ENCODE measurements at regions not wholly inside any gene's neighbourhood (a gene's known extent, or its start where the extent isn't known, plus 50 kb on each side); places are given as distances from the start of the nearest gene placed in this dataset.

DNA sequence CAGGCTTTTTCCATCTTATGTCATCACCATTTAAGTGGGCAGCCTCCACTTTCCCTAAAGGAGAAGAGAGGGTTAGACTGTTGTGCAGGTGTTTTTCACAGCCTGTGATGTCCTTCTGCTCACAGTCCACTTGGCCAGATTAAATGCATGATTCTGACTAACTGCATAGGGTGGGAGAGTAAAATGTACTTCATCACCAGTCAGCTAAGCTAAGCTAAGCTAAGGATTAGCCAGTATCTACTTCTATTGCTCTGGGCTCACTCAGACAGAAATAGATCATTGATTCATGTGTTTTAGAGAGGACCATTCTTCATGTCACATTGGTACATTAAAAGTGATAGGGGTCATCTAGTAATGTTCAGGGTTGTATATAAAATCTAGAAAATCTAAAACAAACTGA lies 1013.1 kb downstream of the NTRK3 start:
- no peak overlapping the region for H2BK120ac ChIP-seq (ENCODE audit: low read depth, low read length)
- no peak overlapping the region for H3K18ac ChIP-seq (ENCODE audit: low read length)
- no peaks in the 10 kb centered on the region for H3K4me1 ChIP-seq (ENCODE audit: control insufficient read depth, low read depth, low read length)
- no peak overlapping the region for H4K5ac ChIP-seq (ENCODE audit: low read length)
- H3K36me3 ChIP-seq (ENCODE audit: control insufficient read depth, insufficient read depth, low read length), result no peaks in the 10 kb centered on the region
- no peak for DNase-seq
- H3K4me3 ChIP-seq (ENCODE audit: low read length), result no peak overlapping the region
- H3K23ac ChIP-seq (ENCODE audit: low read length), result no peak overlapping the region
- no peak overlapping the region for H2BK5ac ChIP-seq (ENCODE audit: low read length)
- no peak overlapping the region for H2AK5ac ChIP-seq (ENCODE audit: low read length)
- no peaks in the 10 kb centered on the region for H3K27me3 ChIP-seq (ENCODE audit: insufficient read depth, low read length, poor library complexity)
- H3K4me2 ChIP-seq (ENCODE audit: low read length), result no peak overlapping the region
- H3K79me2 ChIP-seq (ENCODE audit: control insufficient read depth, insufficient read depth, low read length), result no peaks in the 10 kb centered on the region
- H2BK15ac ChIP-seq (replicated peaks; ENCODE audit: low read depth), result no peak overlapping the region
- no peak overlapping the region for H3K56ac ChIP-seq (ENCODE audit: low read length)
- H3K4ac ChIP-seq (ENCODE audit: low read depth, low read length), result no peak overlapping the region
- H3K9ac ChIP-seq (ENCODE audit: low read length), result no peak overlapping the region
- no peak overlapping the region for H4K8ac ChIP-seq (ENCODE audit: low read depth, low read length)
- no peaks in the 10 kb centered on the region for H3K79me1 ChIP-seq (ENCODE audit: low read length)
- H3K27ac ChIP-seq (ENCODE audit: low read depth, low read length), result no peak overlapping the region

DNA sequence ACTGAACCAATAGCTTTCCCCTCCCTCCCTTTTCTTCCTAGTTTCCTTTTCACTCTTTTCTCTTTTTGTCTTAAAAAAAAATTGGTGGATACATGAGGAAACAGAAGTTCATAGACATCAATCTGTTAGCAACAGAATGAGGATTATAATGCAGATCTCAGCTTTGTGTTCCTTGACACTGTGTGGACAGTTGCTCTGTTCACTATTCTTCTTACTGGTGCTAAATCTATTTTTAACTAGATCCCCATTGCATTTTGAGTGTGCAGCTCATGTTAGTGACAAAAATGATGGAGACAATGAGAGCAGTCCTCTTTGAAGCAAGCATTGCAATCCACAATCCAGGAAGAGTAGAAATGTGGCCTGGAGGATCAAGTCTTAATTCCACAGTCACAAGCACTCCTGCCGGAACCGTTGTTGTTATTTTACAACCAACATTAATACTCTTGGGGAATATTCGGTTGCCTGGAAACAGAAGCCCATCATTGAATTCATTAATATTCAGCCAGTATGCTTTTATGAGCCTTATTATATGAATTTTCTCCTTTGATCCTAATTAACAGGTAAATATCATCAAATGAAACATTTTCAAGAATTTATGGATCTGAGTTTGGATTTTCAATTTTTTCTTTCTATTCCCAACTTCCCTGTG lies 1016.8 kb downstream of the NTRK3 start:
- Histone ChIP-seq H3K18ac (ENCODE audit: low read length) (no peak overlapping the region), H3K23ac (ENCODE audit: low read length) (no peak overlapping the region), H2BK5ac (ENCODE audit: low read length) (no peak overlapping the region), H3K27ac (ENCODE audit: low read depth, low read length) (no peak overlapping the region), H4K8ac (ENCODE audit: low read depth, low read length) (no peak overlapping the region), H3K79me2 (ENCODE audit: control insufficient read depth, insufficient read depth, low read length) (no peaks in the 10 kb centered on the region), H3K36me3 (ENCODE audit: control insufficient read depth, insufficient read depth, low read length) (no peaks in the 10 kb centered on the region), H3K4me3 (ENCODE audit: low read length) (no peak overlapping the region), H3K79me1 (ENCODE audit: low read length) (no peaks in the 10 kb centered on the region), H2BK120ac (ENCODE audit: low read depth, low read length) (no peak overlapping the region), H4K5ac (ENCODE audit: low read length) (no peak overlapping the region), H3K4me1 (ENCODE audit: control insufficient read depth, low read depth, low read length) (no peaks in the 10 kb centered on the region), H3K4ac (ENCODE audit: low read depth, low read length) (no peak overlapping the region), H3K56ac (ENCODE audit: low read length) (no peak overlapping the region), H3K9ac (ENCODE audit: low read length) (no peak overlapping the region), H3K4me2 (ENCODE audit: low read length) (no peak overlapping the region), H3K27me3 (ENCODE audit: insufficient read depth, low read length, poor library complexity) (no peaks in the 10 kb centered on the region), H2AK5ac (ENCODE audit: low read length) (no peak overlapping the region), H2BK15ac (replicated peaks; ENCODE audit: low read depth) (no peak overlapping the region)
- no CpG with 5 or more reads among the region's 3 CpGs for WGBS (ENCODE audit: extremely low coverage, insufficient coverage, low lambda C conversion rate)
- DNase-seq, result no peak

- Histone ChIP-seq H3K18ac (ENCODE audit: low read length) (no peak overlapping the region), H2BK15ac (replicated peaks; ENCODE audit: low read depth) (no peak overlapping the region), H3K23ac (ENCODE audit: low read length) (no peak overlapping the region), H3K4me3 (ENCODE audit: low read length) (no peak overlapping the region), H3K79me2 (ENCODE audit: control insufficient read depth, insufficient read depth, low read length) (no peaks in the 10 kb centered on the region), H3K4me2 (ENCODE audit: low read length) (no peak overlapping the region), H3K27ac (ENCODE audit: low read depth, low read length) (no peak overlapping the region), H3K4ac (ENCODE audit: low read depth, low read length) (no peak overlapping the region), H4K5ac (ENCODE audit: low read length) (no peak overlapping the region), H2BK120ac (ENCODE audit: low read depth, low read length) (no peak overlapping the region), H4K8ac (ENCODE audit: low read depth, low read length) (no peak overlapping the region), H3K27me3 (ENCODE audit: insufficient read depth, low read length, poor library complexity) (no peaks in the 10 kb centered on the region), H2AK5ac (ENCODE audit: low read length) (no peak overlapping the region), H2BK5ac (ENCODE audit: low read length) (no peak overlapping the region), H3K79me1 (ENCODE audit: low read length) (no peaks in the 10 kb centered on the region), H3K56ac (ENCODE audit: low read length) (no peak overlapping the region), H3K36me3 (ENCODE audit: control insufficient read depth, insufficient read depth, low read length) (no peaks in the 10 kb centered on the region), H3K4me1 (ENCODE audit: control insufficient read depth, low read depth, low read length) (no peaks in the 10 kb centered on the region), H3K9ac (ENCODE audit: low read length) (no peak overlapping the region)
- WGBS (ENCODE audit: extremely low coverage, insufficient coverage, low lambda C conversion rate), result no CpG with 5 or more reads among the region's 1 CpG
- DNase-seq, result no peak
Measured at GRCh38 chr15:87238451-87239068, 1018.0 kb downstream of the NTRK3 start.

DNA sequence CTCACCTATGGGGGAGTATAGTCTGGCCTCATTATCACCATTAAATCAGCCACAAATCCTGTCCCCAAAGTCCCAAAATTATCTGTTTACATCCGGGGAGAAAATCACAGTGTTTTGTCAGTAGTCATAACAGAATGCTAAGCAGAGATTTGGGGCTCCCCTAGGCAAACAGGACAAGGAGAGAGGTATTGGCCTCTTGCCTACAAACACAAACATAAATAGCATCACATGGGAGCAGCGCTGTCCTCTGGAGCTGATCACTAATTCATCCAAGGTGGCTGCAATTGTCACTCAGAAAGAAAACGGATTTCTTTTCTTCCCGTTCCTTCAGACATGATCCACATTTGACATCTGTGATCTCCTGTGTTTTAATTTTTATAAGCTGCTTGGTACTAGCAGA lies 1028.1 kb downstream of the NTRK3 start:
- no peak overlapping the region for H4K5ac ChIP-seq (ENCODE audit: low read length)
- DNase-seq, result no peak
- no peak overlapping the region for H3K4me3 ChIP-seq (ENCODE audit: low read length)
- no peaks in the 10 kb centered on the region for H3K36me3 ChIP-seq (ENCODE audit: control insufficient read depth, insufficient read depth, low read length)
- no peak overlapping the region for H2BK15ac ChIP-seq (replicated peaks; ENCODE audit: low read depth)
- no peak overlapping the region for H3K4ac ChIP-seq (ENCODE audit: low read depth, low read length)
- H3K4me1 ChIP-seq (ENCODE audit: control insufficient read depth, low read depth, low read length), result no peaks in the 10 kb centered on the region
- H3K56ac ChIP-seq (ENCODE audit: low read length), result no peak overlapping the region
- no peak overlapping the region for H2BK120ac ChIP-seq (ENCODE audit: low read depth, low read length)
- no peaks in the 10 kb centered on the region for H3K79me1 ChIP-seq (ENCODE audit: low read length)
- no peak overlapping the region for H4K8ac ChIP-seq (ENCODE audit: low read depth, low read length)
- H3K27me3 ChIP-seq (ENCODE audit: insufficient read depth, low read length, poor library complexity), result no peaks in the 10 kb centered on the region
- no peak overlapping the region for H3K4me2 ChIP-seq (ENCODE audit: low read length)
- H3K27ac ChIP-seq (ENCODE audit: low read depth, low read length), result no peak overlapping the region
- no peak overlapping the region for H2BK5ac ChIP-seq (ENCODE audit: low read length)
- H2AK5ac ChIP-seq (ENCODE audit: low read length), result no peak overlapping the region
- H3K18ac ChIP-seq (ENCODE audit: low read length), result no peak overlapping the region
- WGBS (ENCODE audit: extremely low coverage, insufficient coverage, low lambda C conversion rate), result no CpG with 5 or more reads among the region's 4 CpGs
- H3K23ac ChIP-seq (ENCODE audit: low read length), result no peak overlapping the region
- H3K9ac ChIP-seq (ENCODE audit: low read length), result no peak overlapping the region
- no peaks in the 10 kb centered on the region for H3K79me2 ChIP-seq (ENCODE audit: control insufficient read depth, insufficient read depth, low read length)

- Histone ChIP-seq H3K79me2 (ENCODE audit: control insufficient read depth, insufficient read depth, low read length) (no peaks in the 10 kb centered on the region), H3K27me3 (ENCODE audit: insufficient read depth, low read length, poor library complexity) (no peaks in the 10 kb centered on the region), H3K56ac (ENCODE audit: low read length) (no peak overlapping the region), H3K23ac (ENCODE audit: low read length) (no peak overlapping the region), H2BK5ac (ENCODE audit: low read length) (no peak overlapping the region), H4K8ac (ENCODE audit: low read depth, low read length) (no peak overlapping the region), H3K4me3 (ENCODE audit: low read length) (no peak overlapping the region), H3K79me1 (ENCODE audit: low read length) (no peaks in the 10 kb centered on the region), H3K27ac (ENCODE audit: low read depth, low read length) (no peak overlapping the region), H3K4ac (ENCODE audit: low read depth, low read length) (no peak overlapping the region), H2BK120ac (ENCODE audit: low read depth, low read length) (no peak overlapping the region), H2AK5ac (ENCODE audit: low read length) (no peak overlapping the region), H3K4me2 (ENCODE audit: low read length) (no peak overlapping the region), H3K36me3 (ENCODE audit: control insufficient read depth, insufficient read depth, low read length) (no peaks in the 10 kb centered on the region), H3K4me1 (ENCODE audit: control insufficient read depth, low read depth, low read length) (no peaks in the 10 kb centered on the region), H4K5ac (ENCODE audit: low read length) (no peak overlapping the region), H3K18ac (ENCODE audit: low read length) (no peak overlapping the region), H2BK15ac (replicated peaks; ENCODE audit: low read depth) (no peak overlapping the region), H3K9ac (ENCODE audit: low read length) (no peak overlapping the region)
- no peak for DNase-seq
- WGBS (ENCODE audit: extremely low coverage, insufficient coverage, low lambda C conversion rate), result no CpG with 5 or more reads among the region's 4 CpGs
Measured at GRCh38 chr15:87227846-87228245, 1028.7 kb downstream of the NTRK3 start.

DNA sequence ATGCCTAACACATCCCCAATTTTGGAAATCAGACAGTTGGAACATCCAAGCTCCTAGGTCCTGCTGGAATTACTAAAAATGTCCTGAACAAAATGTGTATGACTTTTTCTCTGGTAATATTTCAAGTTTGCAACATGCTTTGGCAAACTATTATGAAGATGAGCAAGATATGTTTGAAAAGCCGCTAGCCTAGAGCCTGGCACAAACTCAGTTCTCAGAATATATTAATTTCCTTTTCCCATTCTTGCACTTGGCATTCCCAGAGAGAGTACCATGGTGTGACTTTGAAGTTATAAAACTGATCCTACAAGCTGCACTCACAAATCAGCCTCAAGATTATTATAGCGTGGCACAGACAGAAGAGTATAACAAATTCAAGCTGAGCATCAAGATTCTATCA lies 1031.1 kb downstream of the NTRK3 start:
- Histone ChIP-seq H3K23ac (ENCODE audit: low read length) (no peak overlapping the region), H2BK15ac (replicated peaks; ENCODE audit: low read depth) (no peak overlapping the region), H3K27me3 (ENCODE audit: insufficient read depth, low read length, poor library complexity) (no peaks in the 10 kb centered on the region), H3K4me1 (ENCODE audit: control insufficient read depth, low read depth, low read length) (no peaks in the 10 kb centered on the region), H3K18ac (ENCODE audit: low read length) (no peak overlapping the region), H2AK5ac (ENCODE audit: low read length) (no peak overlapping the region), H3K4me3 (ENCODE audit: low read length) (no peak overlapping the region), H3K79me2 (ENCODE audit: control insufficient read depth, insufficient read depth, low read length) (no peaks in the 10 kb centered on the region), H3K36me3 (ENCODE audit: control insufficient read depth, insufficient read depth, low read length) (no peaks in the 10 kb centered on the region), H4K8ac (ENCODE audit: low read depth, low read length) (no peak overlapping the region), H3K79me1 (ENCODE audit: low read length) (no peaks in the 10 kb centered on the region), H4K5ac (ENCODE audit: low read length) (no peak overlapping the region), H2BK120ac (ENCODE audit: low read depth, low read length) (no peak overlapping the region), H3K56ac (ENCODE audit: low read length) (no peak overlapping the region), H3K27ac (ENCODE audit: low read depth, low read length) (no peak overlapping the region), H3K4ac (ENCODE audit: low read depth, low read length) (no peak overlapping the region), H3K4me2 (ENCODE audit: low read length) (no peak overlapping the region), H3K9ac (ENCODE audit: low read length) (no peak overlapping the region), H2BK5ac (ENCODE audit: low read length) (no peak overlapping the region)
- WGBS (ENCODE audit: extremely low coverage, insufficient coverage, low lambda C conversion rate), result no CpG with 5 or more reads among the region's 2 CpGs
- no peak for DNase-seq

All from mesendoderm (in vitro differentiated cells).